Cardiac fibroblast (primary cell): ENCODE measurements at regions not wholly inside any gene's neighbourhood (a gene's known extent, or its start where the extent isn't known, plus 50 kb on each side); places are given as distances from the start of the nearest gene placed in this dataset.

Experiments used
- DNase-seq, 2 donors: peaks; one replicate each; pipeline versions ENCODE4 v3.0.0 to v3.0.0-alpha.2; 2010; ENCODE audit warnings: low read depth in 2 of 2
- H3K4me3 ChIP-seq, 2 donors: replicated peaks in 1 of 2; 1 replicate in 1 of 2; 2 replicates in 1 of 2; pipeline ENCODE4 v1.5.1; 2011; ENCODE audit warnings: low read depth in 2 of 2, low read length in 2 of 2, mild to moderate bottlenecking in 2 of 2, moderate library complexity in 1 of 2
- CTCF ChIP-seq: IDR thresholded peaks from one replicate; pipeline ENCODE4 v1.5.1; 2011; ENCODE audit warnings: low read depth, mild to moderate bottlenecking, low read length, inconsistent platforms

- no peak for TF ChIP-seq CTCF
- H3K4me3 ChIP-seq = no peak overlapping the region
- DNase-seq = no peak
These were observed 118.6 kb upstream of the ADGRF1 start for GRCh38 chr6:47160702-47161101.

GRCh38 chr6:47159763-47160162 is 117.6 kb upstream of the ADGRF1 start:
- TF ChIP-seq CTCF = no peak
- H3K4me3 ChIP-seq = no peak overlapping the region
- DNase-seq = no peak

- H3K4me3 ChIP-seq = no peak overlapping the region
- TF ChIP-seq CTCF = no peak
- no peak for DNase-seq
These were observed 115.6 kb upstream of the ADGRF1 start for GRCh38 chr6:47157653-47158219.

- no peak for DNase-seq
- no peak for TF ChIP-seq CTCF
- no peak overlapping the region for H3K4me3 ChIP-seq
These were observed 114.9 kb upstream of the ADGRF1 start for GRCh38 chr6:47157063-47157462.

GRCh38 chr6:47156196-47156595 is 114.1 kb upstream of the ADGRF1 start:
- H3K4me3 ChIP-seq = no peak overlapping the region
- DNase-seq = no peak
- TF ChIP-seq CTCF = no peak

- no peak overlapping the region for H3K4me3 ChIP-seq
- DNase-seq = no peak
- no peak for TF ChIP-seq CTCF
These were observed 111.2 kb upstream of the ADGRF1 start for GRCh38 chr6:47153404-47153755.
